HUES48 (cell line): ENCODE measurements at regions not wholly inside any gene's neighbourhood (a gene's known extent, or its start where the extent isn't known, plus 50 kb on each side); places are given as distances from the start of the nearest gene placed in this dataset.

ENCODE experiments used
- H3K27ac ChIP-seq: one replicate; pipeline ENCODE4 v1.7.0; 2013; ENCODE audit warnings: low read depth, low read length, inconsistent platforms
- H3K27me3 ChIP-seq: 2 replicates; pipeline ENCODE4 v1.6.1; 2013; ENCODE audit warnings: mild to moderate bottlenecking, low read length; ENCODE audit not compliant: control insufficient read depth, insufficient read depth
- H3K36me3 ChIP-seq: 2 replicates; pipeline ENCODE4 v1.6.1; 2013; ENCODE audit warnings: low read length; ENCODE audit not compliant: control insufficient read depth, insufficient read depth
- H3K4me1 ChIP-seq: 2 replicates; pipeline ENCODE4 v1.6.1; 2013; ENCODE audit warnings: mild to moderate bottlenecking, low read length; ENCODE audit not compliant: control insufficient read depth, insufficient read depth
- H3K4me3 ChIP-seq: 2 replicates; pipeline ENCODE4 v1.5.1; 2013; ENCODE audit warnings: mild to moderate bottlenecking, low read depth, low read length
- H3K9ac ChIP-seq: 2 replicates; pipeline ENCODE4 v1.6.1; 2013; ENCODE audit warnings: mild to moderate bottlenecking, low read depth, low read length, moderate library complexity
- H3K9me3 ChIP-seq: 2 replicates; pipeline ENCODE4 v1.6.1; 2013; ENCODE audit warnings: low read length; ENCODE audit not compliant: control insufficient read depth, insufficient read depth

DNA sequence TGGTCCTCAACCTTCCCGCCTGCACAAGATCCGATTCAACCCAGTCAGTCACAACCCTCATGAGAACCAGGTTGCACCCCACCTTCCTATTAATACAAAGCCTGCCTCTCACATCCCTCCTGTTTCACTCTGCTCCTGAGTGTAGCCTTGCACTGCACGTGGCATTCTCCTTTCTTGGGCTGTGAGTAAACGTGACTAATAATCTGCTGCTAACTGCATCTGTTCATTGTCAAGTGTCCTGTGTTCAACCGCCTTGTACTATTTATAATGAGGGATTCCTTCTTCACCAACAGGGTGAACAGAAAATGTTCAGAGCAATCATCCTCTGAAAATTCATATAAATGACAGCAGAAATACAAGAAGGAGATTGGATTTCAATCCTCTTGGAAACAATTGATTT lies 1608.2 kb downstream of the SLITRK5 start:
- Histone ChIP-seq H3K36me3 (no peaks in the 10 kb centered on the region), H3K9me3 (no peaks in the 10 kb centered on the region), H3K9ac (no peak overlapping the region), H3K4me1 (no peaks in the 10 kb centered on the region), H3K27ac (no peak overlapping the region), H3K27me3 (no peaks in the 10 kb centered on the region), H3K4me3 (no peak overlapping the region)

DNA sequence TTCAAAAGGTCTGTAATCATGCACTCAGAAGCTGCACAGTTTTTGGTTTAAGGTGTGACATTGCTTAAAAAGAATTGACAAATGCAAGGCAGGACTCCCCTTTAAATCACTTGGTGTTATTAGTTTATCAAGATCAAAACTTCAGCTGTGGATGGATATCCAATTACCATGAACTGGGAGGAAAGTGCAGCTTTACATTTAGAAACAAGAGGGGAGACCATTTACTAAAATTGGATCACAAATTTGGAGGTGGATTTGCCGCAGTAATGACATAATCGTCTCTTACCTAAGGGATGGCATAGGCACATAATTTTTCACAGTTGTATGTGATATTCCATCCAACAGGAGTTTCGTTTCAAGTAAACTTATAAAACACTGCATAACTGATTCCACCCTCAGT lies 1610.2 kb downstream of the SLITRK5 start:
- no peak overlapping the region for H3K4me3 ChIP-seq
- no peaks in the 10 kb centered on the region for H3K4me1 ChIP-seq
- H3K9ac ChIP-seq = no peak overlapping the region
- no peaks in the 10 kb centered on the region for H3K27me3 ChIP-seq
- H3K27ac ChIP-seq = no peak overlapping the region
- H3K9me3 ChIP-seq = no peaks in the 10 kb centered on the region
- no peaks in the 10 kb centered on the region for H3K36me3 ChIP-seq

DNA sequence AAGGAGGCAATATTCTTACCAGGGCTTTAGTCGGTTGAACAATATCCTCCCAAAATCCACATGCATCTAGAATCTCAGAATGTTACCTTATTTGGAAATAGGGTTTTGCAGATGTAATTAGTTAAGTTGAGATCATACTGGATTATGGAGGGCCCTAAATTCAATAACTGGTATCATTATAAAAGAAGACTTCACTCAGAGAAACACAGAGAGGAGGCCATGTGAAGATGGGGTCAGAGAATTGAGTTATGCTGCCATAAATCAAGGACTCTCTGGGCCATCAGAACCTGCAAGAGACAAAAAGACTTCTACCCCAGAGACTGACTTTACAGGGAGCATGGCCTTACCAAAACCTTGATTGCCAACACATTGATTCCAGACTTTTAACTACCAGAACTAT lies 1611.1 kb downstream of the SLITRK5 start:
- H3K27ac ChIP-seq = no peak overlapping the region
- H3K4me1 ChIP-seq = no peaks in the 10 kb centered on the region
- no peak overlapping the region for H3K4me3 ChIP-seq

DNA sequence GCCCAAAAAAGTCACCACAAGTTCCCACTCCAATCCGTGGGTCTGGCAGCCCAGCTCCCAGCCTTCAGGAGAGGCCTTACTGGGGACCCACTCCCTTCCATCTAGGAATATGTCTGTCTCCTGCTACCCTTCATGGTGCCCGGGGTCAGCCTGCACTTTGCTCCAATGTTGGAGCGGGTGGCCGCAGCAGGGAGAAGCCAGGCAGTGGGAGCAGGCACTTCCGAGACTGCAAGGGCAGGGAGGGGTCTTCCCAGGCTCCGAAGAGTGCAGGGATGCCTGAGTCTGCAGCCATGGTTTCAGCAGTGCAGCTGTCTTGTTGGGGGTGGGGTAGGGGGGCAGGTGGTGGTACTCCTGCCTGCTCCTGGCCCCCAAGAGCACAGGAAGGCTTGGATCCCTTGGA lies 1616.2 kb downstream of the SLITRK5 start:
- H3K36me3 ChIP-seq = no peaks in the 10 kb centered on the region
- no peak overlapping the region for H3K4me3 ChIP-seq
- H3K4me1 ChIP-seq = no peaks in the 10 kb centered on the region
- H3K9ac ChIP-seq = no peak overlapping the region
- H3K27me3 ChIP-seq = no peaks in the 10 kb centered on the region
- peaks cover 16% of the 10 kb centered on the region for H3K9me3 ChIP-seq
- no peak overlapping the region for H3K27ac ChIP-seq

More for the DNA sequence above, 1611.1 kb downstream of the SLITRK5 start:
- Histone ChIP-seq H3K27me3 (no peaks in the 10 kb centered on the region), H3K9me3 (0 out of 2 replicates have a peak, but pooled peaks cover 3% of the 10 kb centered on the region), H3K36me3 (no peaks in the 10 kb centered on the region), H3K9ac (no peak overlapping the region)

DNA sequence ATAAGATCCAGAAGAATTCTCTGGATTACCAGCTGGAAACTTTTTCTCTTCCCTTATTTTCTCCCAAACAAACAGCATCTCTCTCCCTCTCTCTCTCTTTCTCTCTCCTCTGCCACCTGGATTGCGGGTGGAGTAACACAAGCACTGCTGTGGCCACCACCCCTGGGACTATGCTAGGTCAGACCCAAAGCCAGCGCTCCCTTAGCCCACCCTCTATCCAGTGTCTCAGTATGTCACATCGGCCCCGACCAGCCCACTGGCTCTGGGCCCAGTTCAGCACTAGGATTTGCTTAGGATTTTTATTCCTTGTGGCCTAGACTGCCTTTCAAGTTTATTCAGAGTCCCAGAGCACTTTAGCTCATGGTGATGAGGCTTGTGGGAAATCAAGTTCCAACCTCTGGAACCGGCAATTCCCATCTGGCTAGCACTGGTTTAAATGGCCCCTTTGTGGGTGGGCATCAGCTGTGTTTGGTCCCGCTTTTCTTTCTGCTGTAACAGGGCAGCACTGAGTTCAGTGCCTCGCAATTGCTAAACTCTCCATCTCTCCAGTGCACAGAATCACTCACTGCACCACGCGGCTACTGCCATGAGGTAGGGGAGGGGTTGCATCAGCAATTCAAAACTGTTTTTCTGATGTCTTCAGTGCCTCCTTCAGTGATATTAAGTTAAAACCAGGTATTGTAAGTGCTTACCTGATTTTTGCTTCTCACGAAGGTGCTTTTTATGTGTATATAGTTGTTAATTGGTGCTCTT lies 1623.1 kb downstream of the SLITRK5 start:
- Histone ChIP-seq H3K27ac (no peak overlapping the region), H3K9ac (no peak overlapping the region), H3K4me3 (no peak overlapping the region)

DNA sequence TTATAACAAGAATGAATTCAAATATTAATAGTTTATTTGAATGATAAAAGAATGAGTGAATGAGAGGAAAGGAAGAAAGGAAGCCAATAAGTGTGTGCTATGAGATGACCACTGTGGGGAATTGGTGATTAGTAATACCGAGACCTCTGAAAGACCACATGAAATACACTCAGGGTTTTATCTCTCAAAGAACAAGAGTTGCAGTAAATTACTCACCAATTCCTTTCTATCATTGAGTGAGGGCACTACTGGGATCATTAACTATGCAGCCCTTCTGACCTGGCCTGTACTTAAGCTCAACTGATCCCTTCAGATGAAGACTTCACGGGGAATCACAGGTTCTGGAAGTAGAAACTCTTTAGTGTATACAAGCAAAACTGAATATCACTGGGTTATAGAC lies 1636.1 kb downstream of the SLITRK5 start:
- Histone ChIP-seq H3K27ac (no peak overlapping the region), H3K27me3 (no peaks in the 10 kb centered on the region), H3K36me3 (no peaks in the 10 kb centered on the region), H3K4me1 (no peaks in the 10 kb centered on the region), H3K4me3 (no peak overlapping the region), H3K9me3 (no peaks in the 10 kb centered on the region), H3K9ac (no peak overlapping the region)

More for the DNA sequence above, 1623.1 kb downstream of the SLITRK5 start:
- Histone ChIP-seq H3K9me3 (no peaks in the 10 kb centered on the region), H3K36me3 (no peaks in the 10 kb centered on the region), H3K27me3 (no peaks in the 10 kb centered on the region), H3K4me1 (peaks cover 11% of the 10 kb centered on the region)

DNA sequence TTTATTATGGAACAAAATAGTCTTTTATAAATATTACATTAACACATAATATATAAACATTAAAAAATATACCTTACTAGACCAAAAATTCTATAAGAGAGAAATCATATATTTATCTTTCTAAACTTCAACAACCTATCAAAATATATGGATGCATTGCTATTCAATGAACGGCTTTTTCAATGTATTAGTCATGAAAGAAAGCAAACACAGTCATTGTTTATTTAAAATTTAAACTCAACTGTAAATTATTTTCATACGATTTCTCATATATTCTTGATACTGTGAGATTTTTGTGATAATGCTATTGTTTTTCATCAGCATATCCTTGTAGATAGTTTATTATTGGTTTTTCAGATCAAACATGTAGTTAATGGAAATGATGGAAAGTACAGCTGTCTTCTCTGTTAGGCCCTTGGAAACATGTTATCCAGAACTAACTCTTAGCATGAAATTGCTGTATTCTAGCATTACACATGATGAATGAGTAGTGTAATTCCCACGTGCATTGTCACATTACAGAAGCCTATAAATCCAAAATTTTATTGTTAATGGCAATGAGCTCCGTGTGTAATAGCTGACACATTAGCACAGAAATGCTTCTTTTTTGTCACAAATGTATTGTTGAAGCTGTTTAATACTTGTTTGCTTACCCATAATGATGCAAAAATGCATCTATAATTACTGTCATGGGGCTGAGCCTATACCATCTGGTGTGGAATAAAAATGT lies 1639.9 kb downstream of the SLITRK5 start:
- no peaks in the 10 kb centered on the region for H3K36me3 ChIP-seq
- no peaks in the 10 kb centered on the region for H3K4me1 ChIP-seq
- no peak overlapping the region for H3K9ac ChIP-seq
- no peaks in the 10 kb centered on the region for H3K9me3 ChIP-seq
- H3K27me3 ChIP-seq = no peaks in the 10 kb centered on the region
- H3K4me3 ChIP-seq = no peak overlapping the region
- no peak overlapping the region for H3K27ac ChIP-seq

DNA sequence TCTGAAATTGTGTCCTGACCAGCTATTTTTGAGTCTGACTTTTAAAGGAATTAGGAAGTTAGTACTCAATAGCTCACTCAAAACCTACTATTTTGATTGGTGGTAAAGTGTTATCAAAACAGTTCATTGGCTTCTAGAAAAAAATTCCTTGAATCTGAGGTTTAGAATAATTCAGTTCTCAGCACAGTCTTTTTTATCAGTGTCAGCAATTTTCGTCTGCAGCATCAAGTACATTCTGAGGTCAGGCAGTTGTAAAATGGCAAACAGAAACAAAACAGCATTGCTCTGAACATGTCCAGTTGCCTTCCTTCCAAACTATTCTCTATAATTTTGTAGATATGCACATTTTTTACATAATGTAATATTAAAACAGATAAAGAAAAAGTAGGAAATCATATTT lies 1644.1 kb downstream of the SLITRK5 start:
- no peaks in the 10 kb centered on the region for H3K27me3 ChIP-seq
- H3K4me3 ChIP-seq = no peak overlapping the region
- no peak overlapping the region for H3K27ac ChIP-seq

DNA sequence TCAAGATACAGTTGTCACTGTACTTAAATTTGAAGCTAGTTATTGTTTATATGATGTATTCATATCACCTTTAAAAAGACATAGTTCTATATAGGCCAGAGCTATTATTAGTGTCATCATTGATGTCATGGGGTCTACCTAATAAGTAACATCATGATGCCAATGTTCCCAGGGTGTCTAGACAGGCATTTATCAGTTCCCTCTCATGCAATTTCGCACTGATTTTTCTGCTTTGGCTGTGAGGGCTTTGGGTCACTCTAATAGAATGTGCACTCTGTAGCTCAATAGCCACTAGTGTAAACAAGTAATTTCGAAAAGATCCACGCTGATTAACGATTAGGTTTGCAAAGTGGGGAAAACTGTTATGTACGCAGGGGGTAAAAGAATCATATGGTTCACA lies 1651.3 kb downstream of the SLITRK5 start:
- H3K9me3 ChIP-seq = no peaks in the 10 kb centered on the region
- no peak overlapping the region for H3K4me3 ChIP-seq
- no peaks in the 10 kb centered on the region for H3K27me3 ChIP-seq
- no peak overlapping the region for H3K27ac ChIP-seq
- no peaks in the 10 kb centered on the region for H3K36me3 ChIP-seq
- H3K4me1 ChIP-seq = peaks cover 9% of the 10 kb centered on the region; the same call in 1 of the 2 replicates
- no peak overlapping the region for H3K9ac ChIP-seq

More for the DNA sequence above, 1644.1 kb downstream of the SLITRK5 start:
- Histone ChIP-seq H3K9me3 (no peaks in the 10 kb centered on the region), H3K9ac (no peak overlapping the region), H3K36me3 (no peaks in the 10 kb centered on the region), H3K4me1 (no peaks in the 10 kb centered on the region)

DNA sequence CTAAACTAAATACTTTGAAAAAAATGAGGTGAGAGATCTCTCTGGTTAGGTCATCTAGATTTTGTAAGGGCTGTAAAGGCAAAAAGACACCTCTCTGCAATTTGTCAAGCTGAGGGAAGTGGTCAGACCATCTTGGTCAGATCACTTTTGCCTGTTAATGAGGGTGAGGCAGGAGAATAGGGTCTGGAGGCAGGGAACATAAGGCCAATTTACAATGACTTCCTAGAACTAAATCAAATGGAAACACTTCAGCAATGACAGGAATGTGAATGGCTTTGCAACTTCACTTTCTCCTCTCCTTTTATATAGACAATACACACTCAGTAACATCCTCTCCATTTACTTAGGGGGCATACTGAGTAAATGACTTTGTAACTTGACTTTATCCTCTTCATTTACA lies 1653.4 kb downstream of the SLITRK5 start:
- Histone ChIP-seq H3K9me3 (no peaks in the 10 kb centered on the region), H3K4me3 (no peak overlapping the region), H3K27me3 (no peaks in the 10 kb centered on the region), H3K36me3 (no peaks in the 10 kb centered on the region), H3K4me1 (peaks cover 9% of the 10 kb centered on the region; the same call in 1 of the 2 replicates), H3K27ac (no peak overlapping the region), H3K9ac (no peak overlapping the region)

DNA sequence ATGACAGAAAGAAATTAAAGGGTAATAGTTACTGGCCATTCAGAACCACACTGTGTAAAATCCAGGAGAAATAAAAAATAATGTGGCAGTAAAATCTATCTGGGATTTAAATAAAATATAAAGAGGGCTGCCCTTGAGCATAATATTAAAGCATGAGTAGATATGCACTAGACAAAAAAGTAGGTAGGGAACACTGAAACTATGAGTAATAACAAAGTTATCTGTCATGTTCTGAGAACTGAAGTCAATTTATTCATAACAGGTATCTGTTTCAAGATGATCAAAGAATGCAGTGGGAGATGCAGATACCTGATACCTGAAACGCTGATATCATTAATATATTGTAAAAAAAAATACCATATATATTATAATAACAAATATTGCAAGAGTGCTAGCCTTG lies 1672.0 kb downstream of the SLITRK5 start:
- H3K4me3 ChIP-seq = no peak overlapping the region
- no peak overlapping the region for H3K9ac ChIP-seq
- no peaks in the 10 kb centered on the region for H3K36me3 ChIP-seq
- H3K27ac ChIP-seq = no peak overlapping the region
- no peaks in the 10 kb centered on the region for H3K27me3 ChIP-seq
- H3K9me3 ChIP-seq = no peaks in the 10 kb centered on the region
- no peaks in the 10 kb centered on the region for H3K4me1 ChIP-seq
